Trophoblast cell (in vitro differentiated cells and primary cell): ENCODE measurements at regions not wholly inside any gene's neighbourhood (a gene's known extent, or its start where the extent isn't known, plus 50 kb on each side); places are given as distances from the start of the nearest gene placed in this dataset.

Experiments
- DNase-seq, 2 donors: peaks; one replicate each; pipeline ENCODE4 v3.0.0-alpha.2; 2016
- H2AFZ ChIP-seq: 2 replicates; pipeline ENCODE4 v1.6.1; 2013; ENCODE audit warnings: low read length, moderate library complexity, mild to moderate bottlenecking; ENCODE audit not compliant: insufficient read depth, poor library complexity
- H2AK5ac ChIP-seq: 2 replicates; pipeline ENCODE4 v1.6.1; 2013; ENCODE audit warnings: mild to moderate bottlenecking, low read length
- H2BK120ac ChIP-seq: 2 replicates; pipeline ENCODE4 v1.6.1; 2013; ENCODE audit warnings: low read length, mild to moderate bottlenecking, moderate library complexity; ENCODE audit not compliant: insufficient read depth, poor library complexity
- H2BK12ac ChIP-seq: 2 replicates; pipeline ENCODE4 v1.6.1; 2013; ENCODE audit warnings: mild to moderate bottlenecking, low read length, moderate library complexity
- H2BK5ac ChIP-seq: 2 replicates; pipeline ENCODE4 v1.6.1; 2013; ENCODE audit warnings: low read length, low read depth, moderate library complexity, mild to moderate bottlenecking; ENCODE audit not compliant: poor library complexity
- H3K14ac ChIP-seq: 2 replicates; pipeline ENCODE4 v1.6.1; 2013; ENCODE audit warnings: mild to moderate bottlenecking, low read length
- H3K18ac ChIP-seq: 2 replicates; pipeline ENCODE4 v1.6.1; 2013; ENCODE audit warnings: mild to moderate bottlenecking, low read length
- H3K23ac ChIP-seq: 2 replicates; pipeline ENCODE4 v1.6.1; 2013; ENCODE audit warnings: low read length
- H3K27ac ChIP-seq: 2 replicates; pipeline ENCODE4 v1.5.1; 2013; ENCODE audit warnings: low read depth, mild to moderate bottlenecking, inconsistent platforms, low read length, moderate library complexity
- H3K27me3 ChIP-seq: 2 replicates; pipeline ENCODE4 v1.6.1; 2013; ENCODE audit warnings: inconsistent platforms, mild to moderate bottlenecking, low read length, moderate library complexity; ENCODE audit not compliant: insufficient read depth
- H3K36me3 ChIP-seq, 2 experiments: 1 replicate in 1 of 2; 2 replicates in 1 of 2; pipeline ENCODE4 v1.6.1; 2013; ENCODE audit warnings: low read length in 2 of 2, mild to moderate bottlenecking in 2 of 2, moderate library complexity in 1 of 2; ENCODE audit not compliant: insufficient read depth in 2 of 2, control insufficient read depth in 1 of 2
- H3K4ac ChIP-seq: 2 replicates; pipeline ENCODE4 v1.6.1; 2013; ENCODE audit warnings: low read depth, mild to moderate bottlenecking, low read length, moderate library complexity
- H3K4me1 ChIP-seq, 2 experiments: 1 replicate in 1 of 2; 2 replicates in 1 of 2; pipeline ENCODE4 v1.6.1; 2013; ENCODE audit warnings: low read length in 2 of 2, mild to moderate bottlenecking in 2 of 2, moderate library complexity in 1 of 2; ENCODE audit not compliant: insufficient read depth in 2 of 2, control insufficient read depth in 1 of 2
- H3K4me2 ChIP-seq: 2 replicates; pipeline ENCODE4 v1.6.1; 2013; ENCODE audit warnings: inconsistent platforms, mild to moderate bottlenecking, low read length, moderate library complexity
- H3K4me3 ChIP-seq: 2 replicates; pipeline ENCODE4 v1.5.1; 2013; ENCODE audit warnings: mild to moderate bottlenecking, low read depth, low read length, inconsistent platforms
- H3K79me1 ChIP-seq: one replicate; pipeline ENCODE4 v1.6.1; 2013; ENCODE audit warnings: low read length
- H3K79me2 ChIP-seq: 2 replicates; pipeline ENCODE4 v1.6.1; 2013; ENCODE audit warnings: low read length, mild to moderate bottlenecking; ENCODE audit not compliant: control insufficient read depth, insufficient read depth, poor library complexity
- H3K9ac ChIP-seq: 2 replicates; pipeline ENCODE4 v1.6.1; 2013; ENCODE audit warnings: mild to moderate bottlenecking, low read length
- H3K9me3 ChIP-seq: 2 replicates; pipeline ENCODE4 v1.6.1; 2013; ENCODE audit warnings: low read depth, mild to moderate bottlenecking, control low read depth, inconsistent platforms, low read length; ENCODE audit not compliant: insufficient read depth
- H4K12ac ChIP-seq: 2 replicates; pipeline ENCODE4 v1.6.1; 2013; ENCODE audit warnings: low read depth, mild to moderate bottlenecking, low read length, moderate library complexity
- H4K8ac ChIP-seq: 2 replicates; pipeline ENCODE4 v1.6.1; 2013; ENCODE audit warnings: low read depth, mild to moderate bottlenecking, low read length, moderate library complexity
- H4K91ac ChIP-seq: one replicate; pipeline ENCODE4 v1.6.1; 2013; ENCODE audit warnings: low read depth, mild to moderate bottlenecking, low read length, moderate library complexity
- WGBS: extraction: QIAGEN DNeasy Blood & Tissue Kit; methylation state at CpG from one replicate; pipeline ENCODE4 v1.1.7; 2013; ENCODE audit warnings: missing lambda C conversion rate; ENCODE audit not compliant: insufficient read length, insufficient coverage; ENCODE audit errors: extremely low coverage; 5-methylcytosine and 5-hydroxymethylcytosine counted together

DNA sequence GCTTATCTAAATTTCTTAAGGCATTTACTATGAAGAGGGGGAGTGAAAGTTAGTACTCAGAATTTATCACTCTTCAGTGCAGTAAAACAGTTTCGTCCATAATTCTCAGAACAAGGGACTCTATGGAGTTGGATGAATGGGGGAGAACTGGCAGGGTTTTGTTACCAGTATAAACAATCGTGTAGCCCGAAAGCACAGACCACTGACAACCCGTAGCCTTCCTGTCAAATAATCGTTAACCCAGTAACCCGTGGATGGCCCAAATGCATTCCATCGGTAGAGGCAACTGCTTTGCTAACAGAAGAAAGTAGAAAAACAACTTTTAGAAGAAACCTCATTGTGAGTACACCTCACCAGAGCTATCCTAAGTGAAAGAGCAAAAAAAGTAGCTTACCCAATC, 583.9 kb downstream of the NXPH1 start:
- Histone ChIP-seq H4K91ac (no peak overlapping the region), H4K12ac (no peak overlapping the region), H3K9ac (no peak overlapping the region), H3K4me2 (no peak overlapping the region), H2AK5ac (no peak overlapping the region), H3K79me2 (no peaks in the 10 kb centered on the region), H3K9me3 (peaks cover 2% of the 10 kb centered on the region), H3K23ac (no peak overlapping the region), H3K79me1 (no peaks in the 10 kb centered on the region), H3K27ac (no peak overlapping the region), H2BK5ac (no peak overlapping the region), H3K4me3 (no peak overlapping the region), H3K4me1 (peaks cover 0 to 5% of the 10 kb centered on the region in 2 experiments), H3K27me3 (no peaks in the 10 kb centered on the region), H3K36me3 (no peaks in the 10 kb centered on the region), H4K8ac (no peak overlapping the region), H2AFZ (no peak overlapping the region), H2BK12ac (no peak overlapping the region), H3K14ac (no peak overlapping the region), H3K4ac (no peak overlapping the region), H2BK120ac (no peak overlapping the region), H3K18ac (no peak overlapping the region)
- DNase-seq = no peak
- no CpG with 5 or more reads among the region's 7 CpGs for WGBS

DNA sequence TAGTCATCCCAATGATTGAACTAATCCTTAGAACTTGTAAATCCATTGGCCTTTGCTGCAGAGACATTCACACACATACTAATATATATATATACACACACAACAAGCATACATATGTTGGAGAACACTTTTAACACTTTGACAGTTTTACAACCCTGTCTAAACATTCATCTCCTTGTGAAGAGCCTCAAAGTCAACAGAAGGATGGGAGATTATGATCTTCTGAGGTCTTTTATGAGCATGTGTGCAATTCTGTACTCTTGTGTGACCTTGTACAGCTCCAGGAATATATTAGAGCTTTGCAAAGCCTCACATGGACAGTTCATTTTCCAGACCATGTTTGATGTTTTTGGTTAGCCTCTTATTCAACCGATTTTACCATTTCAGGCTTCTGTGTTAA, 589.0 kb downstream of the NXPH1 start:
- Histone ChIP-seq H4K12ac (no peak overlapping the region), H3K4me1 (peaks cover 0 to 5% of the 10 kb centered on the region in 2 experiments), H3K36me3 (no peaks in the 10 kb centered on the region), H3K27me3 (no peaks in the 10 kb centered on the region), H3K9ac (no peak overlapping the region), H3K14ac (no peak overlapping the region), H3K4me2 (no peak overlapping the region), H3K27ac (no peak overlapping the region), H2BK5ac (no peak overlapping the region), H2BK120ac (no peak overlapping the region), H3K79me1 (no peaks in the 10 kb centered on the region), H2BK12ac (no peak overlapping the region), H4K8ac (no peak overlapping the region), H3K18ac (no peak overlapping the region), H2AFZ (no peak overlapping the region), H3K4me3 (no peak overlapping the region), H3K79me2 (no peaks in the 10 kb centered on the region), H3K4ac (no peak overlapping the region), H3K23ac (no peak overlapping the region), H3K9me3 (peaks cover 2% of the 10 kb centered on the region), H2AK5ac (no peak overlapping the region), H4K91ac (no peak overlapping the region)
- no CpG with 5 or more reads among the region's 1 CpG for WGBS
- no peak for DNase-seq

DNA sequence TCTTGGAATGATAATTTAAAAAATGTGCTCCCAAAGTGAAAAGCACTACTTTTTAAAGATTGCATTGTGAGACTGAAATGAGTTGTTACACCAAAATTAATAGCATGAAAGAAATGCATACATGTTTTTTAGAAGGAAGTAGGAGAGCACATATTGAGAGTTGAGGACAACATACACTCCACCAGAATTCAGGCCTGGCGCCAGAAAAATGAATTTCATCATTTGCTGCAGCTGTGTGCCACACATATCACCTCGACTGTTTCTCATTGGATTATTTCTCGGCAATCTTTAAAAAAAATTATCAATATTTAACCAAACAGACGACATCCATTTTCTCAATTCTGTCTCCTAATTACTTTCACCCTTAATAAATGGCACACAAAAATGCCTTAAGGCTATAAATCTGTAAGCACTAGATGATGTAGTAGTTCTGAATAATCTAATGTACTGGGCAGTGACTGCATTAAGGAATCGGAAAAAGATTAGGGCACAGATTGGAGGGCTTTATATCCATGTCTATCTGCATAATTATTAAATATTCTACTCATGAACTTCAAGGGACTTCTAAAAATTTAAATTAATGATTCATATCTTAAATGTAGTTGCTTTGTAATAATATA, 590.4 kb downstream of the NXPH1 start:
- no peaks in the 10 kb centered on the region for H3K79me2 ChIP-seq
- no peak overlapping the region for H3K4ac ChIP-seq
- H2AK5ac ChIP-seq = no peak overlapping the region
- peaks cover 0 to 3% of the 10 kb centered on the region in 2 experiments for H3K4me1 ChIP-seq
- H4K12ac ChIP-seq = no peak overlapping the region
- DNase-seq = no peak
- no peak overlapping the region for H3K27ac ChIP-seq
- WGBS = 100% methylated on average over 2 of the region's 5 CpGs
- H3K36me3 ChIP-seq = no peaks in the 10 kb centered on the region
- no peaks in the 10 kb centered on the region for H3K79me1 ChIP-seq
- H3K23ac ChIP-seq = no peak overlapping the region
- no peaks in the 10 kb centered on the region for H3K27me3 ChIP-seq
- no peak overlapping the region for H3K18ac ChIP-seq
- peaks cover 2% of the 10 kb centered on the region for H3K9me3 ChIP-seq
- H3K4me2 ChIP-seq = no peak overlapping the region
- no peak overlapping the region for H4K91ac ChIP-seq
- no peak overlapping the region for H2BK5ac ChIP-seq
- no peak overlapping the region for H4K8ac ChIP-seq
- H3K9ac ChIP-seq = no peak overlapping the region
- H3K14ac ChIP-seq = no peak overlapping the region
- H2AFZ ChIP-seq = no peak overlapping the region
- H2BK120ac ChIP-seq = no peak overlapping the region
- H2BK12ac ChIP-seq = no peak overlapping the region
- no peak overlapping the region for H3K4me3 ChIP-seq

DNA sequence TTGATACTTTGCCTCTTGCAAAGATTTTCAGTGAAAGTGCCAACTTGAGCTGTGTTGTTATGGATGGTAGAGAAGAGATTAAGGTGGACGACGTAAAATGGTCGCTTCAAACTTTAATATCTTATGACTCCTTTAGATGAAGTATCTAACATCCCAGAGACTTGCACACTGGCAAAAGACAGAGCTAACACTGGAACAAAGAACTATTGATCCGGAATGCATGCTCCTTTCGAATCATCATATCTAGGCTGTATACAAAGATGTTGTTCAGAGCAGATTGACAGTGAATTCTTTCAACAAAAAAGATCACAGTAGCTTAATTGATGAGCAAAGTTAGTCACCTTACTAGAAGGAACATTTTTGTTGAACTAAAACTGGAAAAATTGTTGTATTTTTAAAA, 592.7 kb downstream of the NXPH1 start:
- no peak for DNase-seq
- H3K23ac ChIP-seq = no peak overlapping the region
- no peak overlapping the region for H4K12ac ChIP-seq
- H2BK12ac ChIP-seq = no peak overlapping the region
- no peak overlapping the region for H4K8ac ChIP-seq
- H3K14ac ChIP-seq = no peak overlapping the region
- no peak overlapping the region for H3K18ac ChIP-seq
- H3K27me3 ChIP-seq = no peaks in the 10 kb centered on the region
- no peak overlapping the region for H2BK120ac ChIP-seq
- no CpG with 5 or more reads among the region's 5 CpGs for WGBS
- H2AFZ ChIP-seq = no peak overlapping the region
- H3K4me2 ChIP-seq = no peak overlapping the region
- no peaks in the 10 kb centered on the region for H3K36me3 ChIP-seq
- H3K79me2 ChIP-seq = no peaks in the 10 kb centered on the region
- no peak overlapping the region for H2BK5ac ChIP-seq
- no peak overlapping the region for H3K4me3 ChIP-seq
- no peaks in the 10 kb centered on the region for H3K4me1 ChIP-seq
- H3K9me3 ChIP-seq = no peaks in the 10 kb centered on the region
- H3K79me1 ChIP-seq = no peaks in the 10 kb centered on the region
- no peak overlapping the region for H3K4ac ChIP-seq
- H4K91ac ChIP-seq = no peak overlapping the region
- no peak overlapping the region for H2AK5ac ChIP-seq
- H3K27ac ChIP-seq = no peak overlapping the region
- no peak overlapping the region for H3K9ac ChIP-seq
